Neural cell (in vitro differentiated cells): ENCODE measurements at regions not wholly inside any gene's neighbourhood (a gene's known extent, or its start where the extent isn't known, plus 50 kb on each side); places are given as distances from the start of the nearest gene placed in this dataset.

Experiments used
- H2AFZ ChIP-seq: fragments of 200-600, 300-800 bp; sonication (generic), shearing (Covaris generic); 2 replicates; pipeline ENCODE4 v1.6.0; 2014; ENCODE audit warnings: low read depth, mild to moderate bottlenecking, antibody characterized with exemption, low read length, moderate library complexity
- H3F3A ChIP-seq: fragments of 200-600 bp; shearing (Covaris generic); 2 replicates; pipeline ENCODE4 v1.6.1; 2016; ENCODE audit warnings: mild to moderate bottlenecking, moderate library complexity, mixed read lengths, antibody characterized with exemption, low read length; ENCODE audit not compliant: insufficient read depth, poor library complexity, severe bottlenecking
- H3K27ac ChIP-seq: fragments of 200-600, 300-800 bp; sonication (generic), shearing (Covaris generic); 2 replicates; pipeline ENCODE4 v1.5.1; 2014; ENCODE audit warnings: mild to moderate bottlenecking, low read length, moderate library complexity
- H3K27me3 ChIP-seq: fragments of 300-800, 200-600 bp; sonication (generic), shearing (Covaris generic); 2 replicates; pipeline ENCODE4 v1.6.0; 2014; ENCODE audit warnings: mild to moderate bottlenecking, low read depth, low read length, moderate library complexity; ENCODE audit not compliant: insufficient read depth
- H3K36me3 ChIP-seq: fragments of 300-800, 200-600 bp; sonication (generic), shearing (Covaris generic); 2 replicates; pipeline ENCODE4 v1.5.1; 2014; ENCODE audit warnings: mild to moderate bottlenecking, antibody characterized with exemption, low read length, moderate library complexity; ENCODE audit not compliant: insufficient read depth
- H3K4me2 ChIP-seq: fragments of 300-800, 200-600 bp; sonication (generic), shearing (Covaris generic); 2 replicates; pipeline ENCODE4 v1.6.0; 2014; ENCODE audit warnings: mild to moderate bottlenecking, low read length
- H3K4me3 ChIP-seq: fragments of 300-800, 200-600 bp; sonication (generic), shearing (Covaris generic); 2 replicates; pipeline ENCODE4 v1.5.1; 2014; ENCODE audit warnings: mild to moderate bottlenecking, low read length, moderate library complexity
- H3K79me2 ChIP-seq: fragments of 200-600 bp; shearing (Covaris generic); replicated peaks from 2 replicates; pipeline ENCODE4 v1.6.0; 2014; ENCODE audit warnings: mild to moderate bottlenecking, low read length, moderate library complexity; ENCODE audit not compliant: insufficient read depth
- H3K9ac ChIP-seq: fragments of 300-800, 200-600 bp; sonication (generic), shearing (Covaris generic); 2 replicates; pipeline ENCODE4 v1.6.1; 2016; ENCODE audit warnings: mild to moderate bottlenecking, low read length, mixed read lengths
- H3K9me2 ChIP-seq: fragments of 200-600 bp; shearing (Covaris generic); 2 replicates; pipeline ENCODE4 v1.6.1; 2016; ENCODE audit warnings: mild to moderate bottlenecking, low read length, mixed read lengths; ENCODE audit not compliant: insufficient read depth
- H3K9me3 ChIP-seq: fragments of 200-600, 300-800 bp; sonication (generic), shearing (Covaris generic); 2 replicates; pipeline ENCODE4 v1.6.1; 2016; ENCODE audit warnings: mild to moderate bottlenecking, mixed run types, low read length, moderate library complexity, mixed read lengths
- H4K20me1 ChIP-seq: fragments of 200-600 bp; shearing (Covaris generic); 2 replicates; pipeline ENCODE4 v1.6.1; 2016; ENCODE audit warnings: mild to moderate bottlenecking, mixed run types; ENCODE audit not compliant: insufficient read depth
- CTCF ChIP-seq: fragments of 450-650 bp; IDR thresholded peaks from 2 replicates; pipeline ENCODE4 v1.5.1; 2014; ENCODE audit warnings: antibody characterized with exemption, mild to moderate bottlenecking, moderate library complexity; ENCODE audit not compliant: poor library complexity, severe bottlenecking
- EP300 ChIP-seq: fragments of 450-650 bp; conservative IDR thresholded peaks from 2 replicates; pipeline ENCODE4 v1.6.1; 2014; ENCODE audit warnings: antibody characterized with exemption, mild to moderate bottlenecking, moderate library complexity; ENCODE audit not compliant: poor library complexity, severe bottlenecking
- EZH2 ChIP-seq: fragments of 200-600, 300-800 bp; shearing (Covaris generic), sonication (generic); IDR thresholded peaks from 2 replicates; pipeline ENCODE4 v1.6.1; 2014; ENCODE audit warnings: antibody characterized with exemption, low read length, borderline replicate concordance, mild to moderate bottlenecking; ENCODE audit not compliant: insufficient read depth, poor library complexity, severe bottlenecking
- MXI1 ChIP-seq: fragments of 450-650 bp; conservative IDR thresholded peaks from 2 replicates; pipeline ENCODE4 v1.6.1; 2014; ENCODE audit warnings: antibody characterized with exemption, mild to moderate bottlenecking; ENCODE audit not compliant: poor library complexity, severe bottlenecking
- POLR2AphosphoS5 ChIP-seq: IDR thresholded peaks from 2 replicates; pipeline ENCODE4 v1.6.1; 2012
- RAD21 ChIP-seq: fragments of 450-650 bp; conservative IDR thresholded peaks from 2 replicates; pipeline ENCODE4 v1.6.1; 2014; ENCODE audit warnings: antibody characterized with exemption, mild to moderate bottlenecking, moderate library complexity
- REST ChIP-seq: IDR thresholded peaks from 2 replicates; pipeline ENCODE4 v1.6.1; 2012; ENCODE audit warnings: borderline replicate concordance
- SMC3 ChIP-seq: fragments of 450-650 bp; conservative IDR thresholded peaks from 2 replicates; pipeline ENCODE4 v1.6.1; 2014; ENCODE audit warnings: antibody characterized with exemption, mild to moderate bottlenecking, moderate library complexity; ENCODE audit not compliant: poor library complexity
- TAF1 ChIP-seq: IDR thresholded peaks from 2 replicates; pipeline ENCODE4 v1.6.1; 2012; ENCODE audit warnings: low read depth

DNA sequence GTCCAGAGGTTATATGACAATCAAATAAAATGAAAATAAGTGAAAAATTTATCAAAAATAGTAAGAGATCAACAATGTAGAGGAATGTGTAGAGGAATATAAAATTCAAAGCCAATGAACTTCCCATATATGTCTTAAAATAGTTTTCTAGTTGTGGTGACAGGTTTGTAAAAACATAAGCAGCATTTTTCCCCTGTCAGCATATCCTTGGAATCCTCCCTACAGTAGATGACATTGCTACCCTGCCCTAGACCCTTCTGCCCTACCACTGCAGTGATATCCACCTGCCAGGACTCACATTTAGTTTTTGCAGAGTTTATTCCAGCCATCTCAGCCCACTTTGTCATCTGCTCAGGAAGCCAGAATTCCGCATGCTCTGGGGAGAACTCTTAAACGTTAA lies 842.0 kb downstream of the RPS29 start (continued):
- TF ChIP-seq CTCF (no peak), TAF1 (no peak), SMC3 (no peak)

DNA sequence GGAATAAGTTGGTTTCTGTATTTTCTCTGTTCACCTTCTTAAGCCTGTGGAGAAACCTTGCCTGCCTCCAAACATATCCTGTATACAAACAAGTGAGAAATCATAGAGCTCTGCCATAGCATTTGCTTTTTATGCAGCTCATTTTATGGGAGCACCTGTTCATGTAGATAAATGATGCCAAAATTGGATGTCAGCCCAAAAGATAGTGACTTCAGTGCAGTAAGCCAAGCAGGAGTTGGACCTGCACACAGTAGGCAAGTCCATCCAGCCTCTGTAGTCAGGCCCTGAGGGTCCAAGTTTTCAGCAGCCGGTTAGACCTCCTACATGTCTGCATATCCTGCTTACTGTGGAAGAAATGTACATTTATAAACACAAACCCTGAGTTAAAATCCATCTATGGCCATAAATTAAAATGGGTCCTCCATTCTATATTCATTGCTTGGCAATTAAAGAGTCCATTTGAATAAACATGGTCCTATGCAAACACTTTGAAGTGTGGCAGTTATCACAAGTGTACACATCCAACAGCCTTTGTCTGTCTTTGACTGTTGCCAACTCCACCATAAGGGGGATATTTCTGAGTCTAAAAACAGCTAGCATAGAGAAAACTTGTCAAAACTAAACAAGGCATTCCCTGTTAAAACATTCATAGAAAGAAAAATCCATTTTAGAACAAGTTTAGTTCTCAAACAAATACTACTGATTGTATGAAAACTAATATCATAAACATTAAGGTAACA lies 847.8 kb downstream of the RPS29 start:
- peaks cover 5% of the 10 kb centered on the region for H3K9me3 ChIP-seq

More for the DNA sequence above, 847.8 kb downstream of the RPS29 start:
- Histone ChIP-seq H3K4me2 (no peak overlapping the region), H3K36me3 (no peaks in the 10 kb centered on the region), H2AFZ (no peak overlapping the region), H3K4me3 (no peak overlapping the region), H3K9ac (no peak overlapping the region), H3K27me3 (no peaks in the 10 kb centered on the region), H3K79me2 (no peaks in the 10 kb centered on the region), H4K20me1 (no peaks in the 10 kb centered on the region), H3K27ac (no peak overlapping the region), H3F3A (no peaks in the 10 kb centered on the region), H3K9me2 (no peaks in the 10 kb centered on the region)
- TF ChIP-seq POLR2AphosphoS5 (no peak), RAD21 (no peak), REST (no peak), CTCF (no peak), EP300 (no peak), TAF1 (no peak), MXI1 (no peak), EZH2 (no peak), SMC3 (no peak)
